ENCODE measurements at regions not wholly inside any gene's neighbourhood (a gene's known extent, or its start where the extent isn't known, plus 50 kb on each side); places are given as distances from the start of the nearest gene placed in this dataset.
"Not testable (repeated sequence)": the region's sequence is repeated elsewhere in the genome, so short reads cannot be mapped to it uniquely, and the experiment has no call there.

DNA sequence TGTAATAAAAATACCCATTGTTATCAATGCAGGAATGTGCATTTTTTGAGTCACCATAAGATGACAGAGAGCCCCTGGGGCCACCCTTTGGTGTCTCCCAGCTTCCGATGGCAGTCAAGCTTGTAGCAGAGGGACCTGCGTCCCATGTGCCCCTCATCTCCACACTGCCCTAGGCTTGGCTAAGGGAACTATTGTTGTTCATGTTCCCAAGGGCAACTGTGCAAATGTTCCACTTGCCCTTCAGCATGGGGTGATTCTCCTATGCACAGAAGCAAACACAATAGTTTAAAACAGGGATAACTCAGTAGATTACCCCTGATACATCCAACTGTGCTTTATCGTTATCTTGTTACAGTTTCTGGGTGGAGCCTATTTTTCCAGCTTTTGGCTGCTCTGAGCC lies 342.0 kb downstream of the CNTNAP3B start:
- not testable (repeated sequence) for TF ChIP-seq CTCF, POLR2A (IDR thresholded peaks at IDR 0.05)
